Activated CD8-positive, alpha-beta memory T cell treated with anti-CD3 and anti-CD28 coated beads for 36 hours (primary cell): ENCODE measurements at regions not wholly inside any gene's neighbourhood (a gene's known extent, or its start where the extent isn't known, plus 50 kb on each side); places are given as distances from the start of the nearest gene placed in this dataset.

Experiments
- CTCF ChIA-PET: fragments of 350-600 bp; sonication (Branson Sonifier 250); formaldehyde crosslinking; loops from one replicate; lab custom pipeline; 2021; ENCODE audit warnings: antibody characterized with exemption; lab: Charles Lee
- POLR2A ChIA-PET: fragments of 350-600 bp; sonication (Branson Sonifier 250); formaldehyde crosslinking; loops from one replicate; lab custom pipeline; 2021; ENCODE audit warnings: antibody characterized with exemption; lab: Charles Lee

- ChIA-PET POLR2A (no interaction called here), CTCF (no interaction called here)
These were observed 72.9 kb upstream of the DSP start for GRCh38 chr6:7468382-7469081.

- CTCF ChIA-PET: no interaction called here
- POLR2A ChIA-PET: no interaction called here
These were observed 71.8 kb upstream of the DSP start for GRCh38 chr6:7469696-7470095.

GRCh38 chr6:7471171-7471570 lies 70.3 kb upstream of the DSP start:
- ChIA-PET POLR2A (no interaction called here), CTCF (no interaction called here)

- POLR2A ChIA-PET: no interaction called here
- CTCF ChIA-PET: no interaction called here
These were observed 67.4 kb upstream of the DSP start for GRCh38 chr6:7473805-7474719.

GRCh38 chr6:7475081-7475480 lies 66.4 kb upstream of the DSP start:
- POLR2A ChIA-PET: no interaction called here
- CTCF ChIA-PET: no interaction called here

- ChIA-PET POLR2A (interaction anchor here (0.7 kb wide), 1 partner anchor 1002 kb away, joined by 3 read pairs; no protein-coding TSS in a partner anchor), CTCF (no interaction called here)
These were observed 61.6 kb upstream of the DSP start for GRCh38 chr6:7479801-7480266.

- POLR2A ChIA-PET: no interaction called here
- CTCF ChIA-PET: no interaction called here
These were observed 56.8 kb upstream of the DSP start for GRCh38 chr6:7484666-7485065.

- ChIA-PET CTCF (no interaction called here), POLR2A (no interaction called here)
These were observed 54.5 kb upstream of the DSP start for GRCh38 chr6:7486951-7487350.

GRCh38 chr6:7488494-7488893 lies 53.0 kb upstream of the DSP start:
- POLR2A ChIA-PET: no interaction called here
- CTCF ChIA-PET: no interaction called here

GRCh38 chr6:7489376-7489775 lies 52.1 kb upstream of the DSP start:
- CTCF ChIA-PET: no interaction called here

More at GRCh38 chr6:7489376-7489775, 52.1 kb upstream of the DSP start:
- POLR2A ChIA-PET: no interaction called here
